22Rv1 (cell line): ENCODE measurements at regions not wholly inside any gene's neighbourhood (a gene's known extent, or its start where the extent isn't known, plus 50 kb on each side); places are given as distances from the start of the nearest gene placed in this dataset.

Source experiments
- CTCF ChIP-seq: fragments of 450-650 bp; IDR thresholded peaks from 2 replicates; pipeline ENCODE4 v1.5.1; 2017; ENCODE audit warnings: mild to moderate bottlenecking
- ZFX ChIP-seq: fragments of 450-650 bp; IDR thresholded peaks from 2 replicates; pipeline ENCODE4 v1.6.1; 2017; ENCODE audit warnings: antibody characterized with exemption, borderline replicate concordance

- TF ChIP-seq CTCF (no peak), ZFX (no peak)
Observed at GRCh38 chr7:84675633-84676034, 481.0 kb upstream of the SEMA3A start.
